K562 (cell line): ENCODE measurements at regions not wholly inside any gene's neighbourhood (a gene's known extent, or its start where the extent isn't known, plus 50 kb on each side); places are given as distances from the start of the nearest gene placed in this dataset.
"Not testable (repeated sequence)": the region's sequence is repeated elsewhere in the genome, so short reads cannot be mapped to it uniquely, and the experiment has no call there.

ENCODE experiments used
- ATAC-seq: fragments of 200-7000 bp; cut with Tn5 transposase; 3 replicates; pipeline ENCODE4 v1.9.1; 2020; ENCODE audit warnings: moderate library complexity
- BruUV-seq: library from RNA; stranded (reverse); fragments of 400-500 nt; replicated peaks from 2 replicates; lab custom pipeline; 2021; lab: Mats Ljungman, UMichigan
- CTCF ChIA-PET: fragments of 300-600 bp; formaldehyde crosslinking; extraction: SDS; loops from one replicate; lab custom pipeline; 2021; ENCODE audit warnings: low intra/inter-chr PET ratio; lab: Yijun Ruan, JAX
- POLR2A ChIA-PET: fragments of 300-600, 350-650 bp; sonication (Branson Sonifier 250); formaldehyde crosslinking; extraction: SDS; loops from one replicate; lab custom pipeline; 2021; ENCODE audit warnings: antibody characterized with exemption, inconsistent platforms; lab: Yijun Ruan, JAX
- DNase-seq, 4 experiments: peaks; one replicate each; pipeline versions ENCODE4 v3.0.0 to v3.0.0-alpha.2; 2011 to 2018; ENCODE audit warnings: low spot score in 3 of 4, mixed read lengths in 3 of 4; ENCODE audit errors: extremely low read depth in 1 of 4
- FAIRE-seq: peaks from 2 replicates; lab custom pipeline; 2011; peaks lifted over from hg19 to GRCh38; lab: Jason Lieb, UNC
- H2AFZ ChIP-seq: 2 replicates; pipeline ENCODE4 v1.6.0; 2011; ENCODE audit warnings: low read depth, low read length, control low read depth, inconsistent platforms
- H3K27ac ChIP-seq: fragments of 200-600 bp; 3 replicates; pipeline ENCODE4 v1.8.0; 2011; ENCODE audit warnings: low read depth, mild to moderate bottlenecking, control low read depth, inconsistent platforms, low read length, moderate library complexity, mixed read lengths; ENCODE audit errors: extremely low read depth
- H3K27me3 ChIP-seq, 2 experiments: fragments of 300-600 bp in 1 of 2; 2 replicates in 1 of 2; 3 replicates in 1 of 2; pipeline versions ENCODE4 v1.6.0 to v1.8.0; 2011; ENCODE audit warnings: inconsistent platforms in 2 of 2, low read length in 2 of 2, mild to moderate bottlenecking in 1 of 2, mixed read lengths in 1 of 2, moderate library complexity in 1 of 2; ENCODE audit not compliant: control insufficient read depth in 2 of 2, insufficient read depth in 2 of 2
- H3K36me3 ChIP-seq: fragments of 300-600 bp; 3 replicates; pipeline ENCODE4 v1.8.0; 2011; ENCODE audit warnings: mild to moderate bottlenecking, low read length, inconsistent platforms; ENCODE audit not compliant: control insufficient read depth, insufficient read depth
- H3K4me1 ChIP-seq, 2 experiments: fragments of 200-600 bp in 1 of 2; replicated peaks in 1 of 2; 2 replicates in 1 of 2; 3 replicates in 1 of 2; pipeline versions ENCODE4 v1.5.1 to v1.8.0; 2011; ENCODE audit warnings: inconsistent platforms in 2 of 2, low read length in 2 of 2, mild to moderate bottlenecking in 1 of 2, mixed read lengths in 1 of 2, moderate library complexity in 1 of 2; ENCODE audit not compliant: control insufficient read depth in 2 of 2, insufficient read depth in 2 of 2
- H3K4me2 ChIP-seq: 2 replicates; pipeline ENCODE4 v1.6.1; 2011; ENCODE audit warnings: low read length, control low read depth, inconsistent platforms, mixed read lengths; ENCODE audit not compliant: insufficient read depth
- H3K4me3 ChIP-seq: fragments of 200-600 bp; sonication (generic), shearing (Covaris generic); 2 replicates; pipeline ENCODE4 v1.5.1; 2016; ENCODE audit warnings: control low read depth, inconsistent platforms
- H3K79me2 ChIP-seq: fragments of 200-600 bp; 3 replicates; pipeline ENCODE4 v1.8.0; 2011; ENCODE audit warnings: low read length, inconsistent platforms; ENCODE audit not compliant: control insufficient read depth, insufficient read depth
- H3K9ac ChIP-seq, 2 experiments: 2 replicates each; pipeline versions ENCODE4 v1.6.0 to v1.6.1; 2011; ENCODE audit warnings: low read depth in 2 of 2, low read length in 2 of 2, control low read depth in 1 of 2, inconsistent platforms in 1 of 2, mild to moderate bottlenecking in 1 of 2, mixed read lengths in 1 of 2; ENCODE audit not compliant: insufficient read depth in 1 of 2
- H3K9me1 ChIP-seq: one replicate; pipeline ENCODE4 v1.6.0; 2011; ENCODE audit warnings: inconsistent platforms, mild to moderate bottlenecking, low read length, moderate library complexity; ENCODE audit not compliant: control insufficient read depth, insufficient read depth
- H3K9me3 ChIP-seq: replicated peaks from 2 replicates; pipeline ENCODE4 v1.5.1; 2011; ENCODE audit warnings: low read depth, low read length, inconsistent platforms; ENCODE audit not compliant: control insufficient read depth, insufficient read depth
- H4K20me1 ChIP-seq: replicated peaks from 2 replicates; pipeline ENCODE4 v1.6.1; 2011; ENCODE audit warnings: low read length, inconsistent platforms, mixed read lengths; ENCODE audit not compliant: control insufficient read depth, insufficient read depth
- CEBPG ChIP-seq, 3 experiments: fragments of 200-800 bp in 1 of 3; sonication (Bioruptor generic) in 1 of 3; sonication (generic) in 1 of 3; formaldehyde crosslinking in 1 of 3; IDR thresholded peaks in 2 of 3; conservative IDR thresholded peaks in 1 of 3; 2 replicates each; pipeline versions ENCODE4 v1.6.1 to v1.8.0; 2016 to 2022; ENCODE audit warnings: missing compliant biosample characterization in 2 of 3, missing genetic modification characterization in 2 of 3, mild to moderate bottlenecking in 1 of 3, missing genetic modification reagents in 1 of 3
- DIDO1 ChIP-seq: fragments of 450-650 bp; IDR thresholded peaks from 2 replicates; pipeline ENCODE4 v1.6.1; 2016; ENCODE audit warnings: low read depth, missing biosample characterization, missing genetic modification characterization
- HDAC6 ChIP-seq: IDR thresholded peaks from 2 replicates; pipeline ENCODE4 v1.6.1; 2012; ENCODE audit warnings: low read depth, mild to moderate bottlenecking, control low read depth, inconsistent platforms, low read length, moderate library complexity
- IFI16 ChIP-seq: fragments of 250-450 bp; sonication (Bioruptor Pico); IDR thresholded peaks from 2 replicates; pipeline ENCODE4 v2.1.2; 2022; ENCODE audit warnings: mild to moderate bottlenecking, inconsistent platforms
- POU5F1 ChIP-seq: fragments of 150-350 bp; IDR thresholded peaks from 2 replicates; pipeline ENCODE4 v1.6.1; 2014; ENCODE audit warnings: borderline replicate concordance, low read length, low read depth, mild to moderate bottlenecking; ENCODE audit not compliant: partially characterized antibody
- SIX5 ChIP-seq, 2 experiments: IDR thresholded peaks; 2 replicates each; pipeline ENCODE4 v1.6.1; 2011; ENCODE audit warnings: low read length in 2 of 2, borderline replicate concordance in 1 of 2, low read depth in 1 of 2, mild to moderate bottlenecking in 1 of 2, moderate library complexity in 1 of 2; ENCODE audit not compliant: insufficient read depth in 1 of 2
- SMARCB1 ChIP-seq: IDR thresholded peaks from 2 replicates; pipeline ENCODE4 v1.6.1; 2011; ENCODE audit warnings: improper control_type of control experiment, low read depth; ENCODE audit not compliant: insufficient read length
- WGBS: fragments of 100-300 bp; shearing (Covaris generic); methylation state at CpG from one replicate; pipeline ENCODE4 v1.1.6; 2016; ENCODE audit warnings: low coverage, mixed read lengths; ENCODE audit not compliant: insufficient coverage; ENCODE audit errors: missing lambda C conversion rate; 5-methylcytosine and 5-hydroxymethylcytosine counted together
- in situ Hi-C: fragments of 300-500 bp; cut with MboI; formaldehyde crosslinking; loops from 4 replicates; pipeline ENCODE4 v1.15.0; 2018; ENCODE audit warnings: inconsistent platforms, mixed read lengths
- intact Hi-C: fragments of 100-400 bp; cut with micrococcal nuclease; formaldehyde crosslinking; loops from 2 replicates; pipeline ENCODE4 v1.14.2; 2022

DNA sequence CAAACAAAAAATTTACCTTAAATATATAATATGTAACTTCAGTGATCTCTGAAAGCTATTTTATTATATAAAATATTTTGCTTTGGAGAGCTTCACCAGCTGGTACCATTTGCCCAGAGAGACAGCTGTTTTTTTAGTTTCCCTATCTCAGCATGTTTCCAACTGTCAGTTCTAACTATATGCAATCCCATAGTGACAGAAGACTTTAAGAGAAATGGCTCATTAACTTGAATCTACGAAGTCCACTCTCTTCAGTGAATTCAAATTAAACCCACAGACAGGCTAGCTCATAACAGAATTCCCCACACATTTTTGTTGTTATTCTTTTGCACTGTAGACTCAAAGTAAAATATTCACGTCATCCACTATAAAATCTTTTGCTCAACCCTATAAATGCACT, 251.8 kb upstream of the POU5F2 start (continued):
- TF ChIP-seq POU5F1 (no peak), DIDO1 (tag) (no peak), HDAC6 (no peak), SMARCB1 (no peak)

DNA sequence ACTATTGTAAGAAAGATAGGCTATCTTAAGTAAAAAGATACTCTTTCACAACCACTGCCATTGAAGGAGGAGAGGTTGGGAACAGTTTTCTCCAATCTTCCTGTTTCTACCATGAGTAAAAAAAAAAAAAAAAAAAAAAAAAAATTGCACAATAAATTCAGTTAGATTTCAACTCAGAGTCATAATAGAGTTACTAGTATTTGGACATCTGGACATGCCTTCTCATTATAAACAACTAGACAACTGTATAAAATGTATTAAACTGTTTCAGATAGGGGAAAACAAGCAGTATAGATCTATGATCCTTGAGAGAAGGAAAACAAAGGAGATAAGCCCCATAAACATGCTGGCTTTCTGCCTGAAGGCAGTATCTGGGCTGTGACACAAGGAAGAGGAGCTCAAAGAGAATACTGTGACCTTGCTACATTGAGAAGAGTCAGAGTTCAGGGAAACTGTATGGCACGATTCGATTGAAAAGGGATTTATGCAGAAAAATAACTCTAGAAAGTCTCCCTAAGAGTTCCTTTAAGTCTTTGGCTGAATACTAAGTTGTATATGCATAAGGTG, 249.2 kb upstream of the POU5F2 start:
- ChIA-PET CTCF (no interaction called here), POLR2A (no interaction called here)
- no peaks in the 10 kb centered on the region for H3K4me1 ChIP-seq
- no peak overlapping the region for H3K4me3 ChIP-seq
- no peak overlapping the region for H2AFZ ChIP-seq
- FAIRE-seq (no peak), DNase-seq (no peak), ATAC-seq (no peak)
- no peaks in the 10 kb centered on the region for H3K9me3 ChIP-seq
- TF ChIP-seq IFI16 (CRISPR knock-in tag) (no peak), CEBPG (CRISPR knock-in tag; IDR thresholded peaks at IDR 0.05) (no peak), CEBPG (tag; conservative IDR thresholded peaks at IDR 0.05 in 1 of 2, IDR thresholded peaks at IDR 0.05 in 1 of 2) (peak in 1 of 2 experiments; percentile 40; a peak in 1 of 4 replicates), SIX5 (IDR thresholded peaks at IDR 0.05; ENCODE audit: borderline replicate concordance in 1 of 2, insufficient read depth in 1 of 2, low read depth in 1 of 2, low read length in 2 of 2) (no peak)
- H3K9me1 ChIP-seq = no peaks in the 10 kb centered on the region
- no peak overlapping the region for H3K27ac ChIP-seq
- no peaks in the 10 kb centered on the region for H3K36me3 ChIP-seq
- 0% methylated on average over 2 of the region's 2 CpGs for WGBS
- in situ Hi-C loops (no loop called here), intact Hi-C loops (no loop called here)
- H3K4me2 ChIP-seq = no peak overlapping the region
- no TSS peak for BruUV-seq
- H3K9ac ChIP-seq = no peak overlapping the region
- H3K27me3 ChIP-seq = no peaks in the 10 kb centered on the region
- H4K20me1 ChIP-seq = no peaks in the 10 kb centered on the region
- H3K79me2 ChIP-seq = no peaks in the 10 kb centered on the region

DNA sequence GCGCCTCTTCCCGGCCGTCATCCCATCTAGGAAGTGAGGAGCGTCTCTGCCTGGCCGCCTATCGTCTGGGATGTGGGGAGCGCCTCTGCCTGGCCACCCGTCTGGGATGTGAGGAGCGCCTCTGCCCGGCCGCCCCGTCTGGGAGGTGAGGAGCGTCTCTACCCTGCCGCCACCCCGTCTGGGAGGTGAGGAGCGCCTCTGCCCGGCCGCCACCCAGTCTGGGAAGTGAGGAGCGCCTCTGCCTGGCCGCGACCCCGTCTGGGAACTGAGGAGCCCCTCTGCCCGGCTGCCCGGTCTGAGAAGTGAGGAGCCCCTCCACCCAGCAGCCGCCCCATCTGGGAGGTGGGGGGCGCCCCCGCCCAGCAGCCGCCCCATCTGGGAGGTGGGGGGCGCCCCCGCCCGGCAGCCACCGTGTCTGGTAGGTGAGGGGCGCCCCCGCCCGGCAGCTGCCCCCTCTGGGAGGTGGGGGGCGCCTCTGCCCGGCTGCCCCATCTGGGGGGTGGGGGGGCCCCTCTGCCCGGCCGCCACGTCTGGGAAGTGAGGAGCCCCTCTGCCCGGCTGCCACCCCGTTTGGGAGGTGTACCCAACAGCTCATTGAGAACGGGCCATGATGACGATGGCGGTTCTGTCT, 244.7 kb upstream of the POU5F2 start:
- H3K4me3 ChIP-seq, H3K27me3 ChIP-seq, intact Hi-C loops, H3K4me2 ChIP-seq, H3K9me3 ChIP-seq, in situ Hi-C loops, FAIRE-seq, H3K36me3 ChIP-seq, H4K20me1 ChIP-seq, POLR2A ChIA-PET, BruUV-seq, H3K9ac ChIP-seq, ATAC-seq, DNase-seq, H3K4me1 ChIP-seq, H3K9me1 ChIP-seq, H2AFZ ChIP-seq, H3K79me2 ChIP-seq, H3K27ac ChIP-seq: not testable (repeated sequence)
- CTCF ChIA-PET = interaction anchor here (0.7 kb wide), 1 partner anchor 421 kb away, joined by 3 read pairs; no protein-coding TSS in a partner anchor
- WGBS = no CpG with 5 or more reads among the region's 45 CpGs
